Neural progenitor cell (in vitro differentiated cells): ENCODE measurements at regions not wholly inside any gene's neighbourhood (a gene's known extent, or its start where the extent isn't known, plus 50 kb on each side); places are given as distances from the start of the nearest gene placed in this dataset.

Experiments used
- EZH2 ChIP-seq: fragments of 200-600 bp; sonication (generic); IDR thresholded peaks from 2 replicates; pipeline ENCODE4 v1.6.1; 2017; ENCODE audit warnings: antibody characterized with exemption, mild to moderate bottlenecking, moderate library complexity
- TF ChIP-seq, protein P1 (sequence below): fragments of 200-600 bp; sonication (generic); IDR thresholded peaks from 2 replicates; pipeline ENCODE4 v1.5.1; 2017; ENCODE audit warnings: antibody characterized with exemption, mild to moderate bottlenecking

DNA sequence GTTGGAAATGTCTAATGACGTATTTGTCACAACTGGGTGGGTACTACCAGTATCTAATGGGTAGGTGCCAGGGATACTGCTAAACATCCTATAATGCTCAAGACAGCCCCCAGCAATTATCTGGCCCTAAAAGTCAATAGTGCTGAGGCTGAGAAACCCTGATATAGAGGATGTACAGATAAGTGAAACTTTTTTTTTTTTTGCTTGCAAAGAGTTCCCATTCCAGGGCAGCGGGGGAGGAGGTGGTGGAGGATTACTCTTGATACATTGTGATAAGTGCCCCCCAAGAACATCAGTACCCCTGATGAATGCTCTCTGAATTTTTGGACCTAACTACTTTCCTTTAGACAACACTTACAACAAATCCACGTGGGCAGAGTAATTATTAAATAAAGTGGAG lies 329.7 kb upstream of the SPRED2 start:
- TF ChIP-seq, protein P1, sequence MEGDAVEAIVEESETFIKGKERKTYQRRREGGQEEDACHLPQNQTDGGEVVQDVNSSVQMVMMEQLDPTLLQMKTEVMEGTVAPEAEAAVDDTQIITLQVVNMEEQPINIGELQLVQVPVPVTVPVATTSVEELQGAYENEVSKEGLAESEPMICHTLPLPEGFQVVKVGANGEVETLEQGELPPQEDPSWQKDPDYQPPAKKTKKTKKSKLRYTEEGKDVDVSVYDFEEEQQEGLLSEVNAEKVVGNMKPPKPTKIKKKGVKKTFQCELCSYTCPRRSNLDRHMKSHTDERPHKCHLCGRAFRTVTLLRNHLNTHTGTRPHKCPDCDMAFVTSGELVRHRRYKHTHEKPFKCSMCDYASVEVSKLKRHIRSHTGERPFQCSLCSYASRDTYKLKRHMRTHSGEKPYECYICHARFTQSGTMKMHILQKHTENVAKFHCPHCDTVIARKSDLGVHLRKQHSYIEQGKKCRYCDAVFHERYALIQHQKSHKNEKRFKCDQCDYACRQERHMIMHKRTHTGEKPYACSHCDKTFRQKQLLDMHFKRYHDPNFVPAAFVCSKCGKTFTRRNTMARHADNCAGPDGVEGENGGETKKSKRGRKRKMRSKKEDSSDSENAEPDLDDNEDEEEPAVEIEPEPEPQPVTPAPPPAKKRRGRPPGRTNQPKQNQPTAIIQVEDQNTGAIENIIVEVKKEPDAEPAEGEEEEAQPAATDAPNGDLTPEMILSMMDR, result no peak
- TF ChIP-seq EZH2, result no peak
